OCI-M1 (cell line): ENCODE measurements at regions not wholly inside any gene's neighbourhood (a gene's known extent, or its start where the extent isn't known, plus 50 kb on each side); places are given as distances from the start of the nearest gene placed in this dataset.
A peak's percentile ranks its signal among the peaks of the same experiment; 100 is the strongest.

ENCODE experiments used
- DNase-seq: peaks from one replicate; lab custom pipeline; 2025; lab: John Stamatoyannopoulos, UW

DNA sequence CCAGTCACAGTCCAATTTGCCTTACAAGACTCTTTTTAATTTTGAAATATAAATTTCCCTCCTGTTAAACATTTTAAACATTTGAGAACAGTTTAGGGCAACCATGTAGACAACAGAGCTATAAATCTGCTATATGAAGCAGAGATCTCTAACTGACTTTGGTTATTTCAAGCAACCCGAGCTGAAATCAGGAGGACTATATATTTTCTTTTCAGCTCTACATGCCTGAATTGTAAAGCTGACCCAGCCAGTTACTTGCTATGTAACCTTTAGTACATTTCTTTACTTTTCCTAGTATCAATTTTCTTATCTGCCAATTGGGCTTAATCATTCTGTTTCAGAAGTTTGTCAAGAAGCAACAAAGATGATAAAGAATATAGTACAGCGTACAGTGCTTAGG lies 457.4 kb upstream of the NECTIN3 start:
- no peak for DNase-seq

- DNase-seq = no peak
Measured at GRCh38 chr3:110615454-110615853, 456.2 kb upstream of the NECTIN3 start.

- DNase-seq = no peak
Measured at GRCh38 chr3:110618512-110619226, 452.9 kb upstream of the NECTIN3 start.

- peak; percentile 62 for DNase-seq
Measured at GRCh38 chr3:110620118-110620517, 451.5 kb upstream of the NECTIN3 start.

DNA sequence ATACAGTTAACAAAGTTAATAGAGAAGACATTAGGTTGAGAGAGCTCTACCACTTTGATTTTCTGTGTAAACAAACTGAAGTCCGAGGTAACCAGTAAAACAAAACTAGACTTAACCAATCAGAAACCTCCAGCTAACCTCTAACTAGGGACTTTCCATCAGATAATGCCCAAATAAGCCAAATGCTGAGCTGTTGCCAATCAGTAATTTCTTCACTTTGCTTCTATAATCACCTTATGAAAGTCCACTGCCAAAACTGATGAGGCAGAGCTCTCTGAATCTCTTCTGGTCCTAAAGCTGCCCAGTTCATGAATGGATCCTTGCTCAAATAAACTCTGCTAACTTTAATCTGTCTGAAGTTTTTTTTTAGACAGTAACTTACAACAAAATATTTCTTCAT lies 448.0 kb upstream of the NECTIN3 start:
- DNase-seq = peak; percentile 48

DNA sequence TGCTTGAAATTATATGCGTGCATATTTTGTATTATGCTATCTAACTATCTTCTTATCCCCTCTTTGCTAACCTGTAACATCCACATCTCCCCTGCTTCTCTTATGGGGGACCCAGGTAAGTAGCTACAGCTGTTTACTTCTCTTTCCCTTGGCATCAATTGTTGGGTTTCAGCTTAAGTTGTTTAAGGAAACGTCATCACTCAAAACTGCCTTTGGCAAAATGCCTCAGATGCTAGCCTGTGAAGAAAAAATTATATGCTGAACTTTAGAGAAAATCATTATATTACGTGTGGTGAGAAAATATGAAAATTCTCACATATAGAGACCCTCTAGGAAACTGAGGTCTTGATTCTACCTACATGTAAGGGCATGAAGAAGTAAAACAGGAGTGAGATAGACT lies 447.0 kb upstream of the NECTIN3 start:
- DNase-seq = no peak

DNA sequence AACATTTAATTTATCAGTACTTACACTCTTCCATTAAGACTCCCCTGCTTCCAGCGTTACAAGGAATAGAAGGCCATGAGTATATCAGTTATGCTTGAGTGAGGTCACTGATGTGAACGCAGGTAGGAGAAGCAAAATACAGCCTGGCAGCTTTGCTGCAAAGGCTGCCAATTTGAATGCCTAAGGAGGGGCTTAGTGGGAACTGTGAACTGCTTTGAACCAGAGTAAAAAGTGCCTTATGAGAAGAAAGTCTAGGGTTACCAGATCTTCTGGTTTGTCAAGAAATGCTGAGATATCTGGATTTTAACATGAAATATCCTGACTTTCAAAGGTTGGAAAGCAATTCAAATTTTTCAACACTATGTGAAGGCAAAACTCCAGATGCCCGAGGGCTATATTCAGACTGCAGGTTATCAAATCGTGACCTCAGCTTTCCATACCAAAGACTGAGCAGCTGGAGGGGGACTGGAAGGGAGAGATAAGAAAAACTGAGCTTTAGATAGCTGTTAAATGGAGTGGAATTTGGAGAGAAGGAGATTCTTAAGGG lies 446.3 kb upstream of the NECTIN3 start:
- DNase-seq = peak; percentile 84

GRCh38 chr3:110626652-110627111 lies 444.9 kb upstream of the NECTIN3 start:
- DNase-seq = peak; percentile 65

GRCh38 chr3:110628650-110629301 lies 442.8 kb upstream of the NECTIN3 start:
- DNase-seq = peak; percentile 8

DNA sequence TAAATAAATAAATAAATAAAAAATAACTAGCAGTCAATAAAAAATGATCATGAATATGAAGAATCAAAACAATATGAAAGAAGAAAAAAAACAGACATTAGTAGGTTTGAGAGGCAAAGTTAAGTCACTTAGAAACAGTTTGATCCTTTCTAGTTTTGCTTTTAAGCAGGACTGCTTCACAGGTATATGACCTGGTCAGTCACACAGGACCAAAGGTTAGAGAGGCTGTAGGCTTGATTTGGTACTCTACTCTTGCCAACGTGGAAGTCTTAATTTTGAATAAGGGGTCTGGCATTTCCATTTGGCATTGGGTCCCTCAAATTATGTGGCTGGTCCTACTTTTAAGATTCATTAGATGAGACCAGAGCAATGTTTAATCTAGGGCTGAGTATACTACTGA lies 441.7 kb upstream of the NECTIN3 start:
- no peak for DNase-seq

DNA sequence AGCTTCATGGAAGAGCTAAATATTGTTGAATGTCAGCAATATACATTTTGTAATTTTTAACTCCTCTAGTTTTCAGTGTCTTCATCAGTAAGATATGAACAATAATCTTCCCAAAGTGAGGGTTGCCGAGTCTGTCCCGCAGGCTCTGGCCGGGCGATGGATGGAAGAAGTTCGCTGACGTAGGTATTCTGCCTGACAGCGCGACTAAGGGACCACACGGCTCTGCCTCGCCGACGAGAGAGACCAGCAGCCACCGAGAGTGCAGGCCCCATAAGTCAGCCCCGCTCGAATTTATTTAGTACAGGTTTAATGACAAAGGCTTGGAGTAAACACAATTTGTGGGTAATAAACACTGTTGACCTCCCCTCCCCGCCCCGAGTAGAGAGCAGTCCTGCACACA lies 427.4 kb upstream of the NECTIN3 start:
- no peak for DNase-seq

DNA sequence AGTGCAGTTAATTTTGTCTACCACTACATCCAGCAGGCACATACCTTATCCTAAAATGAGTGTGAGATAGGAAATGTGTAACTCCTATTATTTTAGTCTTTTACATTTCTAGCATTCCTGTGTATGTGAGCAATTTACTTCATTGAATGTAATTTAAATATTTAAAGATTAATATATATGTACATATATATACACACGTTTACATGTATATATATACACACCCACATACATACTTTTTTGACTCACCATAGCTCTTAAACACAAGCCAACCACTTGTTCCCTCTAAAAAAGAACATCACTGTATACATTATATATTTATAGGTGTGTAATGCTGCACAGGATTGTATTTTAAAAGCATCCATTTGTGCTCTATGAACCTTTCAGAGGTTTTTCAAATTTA lies 425.6 kb upstream of the NECTIN3 start:
- DNase-seq = no peak

GRCh38 chr3:110646496-110646895 lies 425.1 kb upstream of the NECTIN3 start:
- peak; percentile 9 for DNase-seq

DNA sequence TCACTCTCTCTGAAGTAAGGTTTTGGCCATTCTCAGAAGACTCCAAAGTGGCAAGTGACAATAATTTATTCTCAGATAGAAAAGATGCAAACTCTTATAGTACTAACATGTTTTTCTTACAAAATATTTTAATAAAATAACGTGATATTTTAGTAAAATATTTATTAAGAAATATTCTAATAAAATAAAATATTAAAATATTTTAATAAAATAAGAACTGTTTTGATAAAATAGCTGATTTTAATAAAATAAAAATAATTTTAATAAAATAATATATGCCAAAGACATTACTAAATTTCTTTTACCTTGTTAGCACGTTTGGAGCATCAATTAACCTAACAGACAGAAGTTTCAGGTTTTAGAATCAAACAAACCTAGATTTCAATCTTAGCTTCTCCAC lies 424.0 kb upstream of the NECTIN3 start:
- no peak for DNase-seq

DNA sequence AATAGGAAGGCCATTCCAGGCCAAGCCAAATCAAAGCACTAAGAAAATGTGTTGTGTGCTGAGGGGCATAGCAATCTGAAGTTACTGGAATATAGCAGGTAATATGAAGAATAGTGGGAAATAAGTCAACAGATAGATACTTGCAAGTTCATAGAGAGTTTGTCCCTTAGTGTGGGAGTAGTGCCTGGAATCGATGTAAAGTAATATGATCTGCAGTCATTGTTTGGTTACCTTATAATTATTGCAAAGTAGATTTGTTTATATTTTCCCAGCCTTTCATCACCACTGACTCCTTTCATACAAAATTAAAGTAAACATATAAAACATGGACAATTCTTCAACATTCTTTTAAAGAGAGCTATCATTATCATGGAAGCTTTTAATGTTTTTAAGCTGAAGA lies 420.9 kb upstream of the NECTIN3 start:
- no peak for DNase-seq

DNA sequence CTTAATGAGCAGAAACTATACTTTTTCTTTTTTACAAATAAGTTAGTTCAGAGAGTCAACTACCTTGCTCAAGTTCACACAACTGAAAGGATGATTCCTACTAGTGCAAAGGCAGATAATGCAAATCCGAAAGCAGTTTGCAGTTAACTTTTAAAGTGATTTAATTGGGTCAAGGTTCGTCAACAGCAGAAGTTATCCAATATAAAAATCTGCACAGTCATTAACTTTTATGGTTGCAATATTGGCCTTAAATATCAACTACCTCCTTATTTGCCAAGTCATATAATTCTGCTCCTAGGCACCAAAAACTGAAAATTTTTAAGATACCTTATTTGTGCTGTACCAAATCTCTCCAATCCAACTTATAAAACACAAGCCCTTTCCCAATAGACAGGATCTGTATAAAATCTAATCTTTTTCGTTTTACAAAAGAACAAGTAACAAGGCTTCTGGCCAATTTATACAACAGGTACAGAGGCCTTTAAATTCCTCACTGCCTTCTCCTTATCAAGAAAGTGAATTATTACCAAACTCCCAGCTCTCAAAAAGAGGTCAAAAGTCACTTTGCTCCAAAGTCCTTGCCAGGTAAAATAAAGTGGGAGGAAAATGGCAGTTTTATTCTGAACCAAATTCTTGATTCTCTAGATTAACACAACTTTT lies 416.6 kb upstream of the NECTIN3 start:
- no peak for DNase-seq

DNA sequence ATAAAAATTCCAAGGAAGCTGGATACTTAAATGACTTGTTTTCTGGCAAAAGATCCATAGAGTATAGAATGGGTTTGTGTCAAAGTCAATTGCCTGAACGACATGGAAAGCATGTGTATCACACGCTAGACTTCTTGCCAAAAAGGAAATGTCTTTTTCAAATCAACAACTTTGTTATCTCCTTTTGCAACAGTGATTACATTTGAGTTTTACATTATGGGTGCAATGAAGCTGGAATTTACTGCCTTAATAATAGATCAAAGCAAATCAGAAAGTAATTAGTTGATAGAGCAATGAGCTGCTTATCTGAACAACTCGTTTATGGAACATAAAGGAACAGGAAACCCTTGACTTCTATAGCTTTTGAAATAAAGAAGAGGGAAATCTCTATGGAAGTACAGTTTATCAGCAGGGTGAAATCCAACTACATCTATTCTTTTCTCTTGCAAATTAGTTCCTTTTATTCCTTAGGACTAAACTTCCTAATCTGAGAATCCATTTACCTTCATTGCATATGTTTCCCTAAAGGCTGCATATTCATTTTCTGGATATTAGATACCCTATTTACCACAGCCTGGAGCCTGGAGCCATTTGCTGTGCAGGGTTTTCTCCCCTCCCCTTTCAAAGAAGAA lies 415.1 kb upstream of the NECTIN3 start:
- no peak for DNase-seq

- no peak for DNase-seq
Measured at GRCh38 chr3:110664148-110664547, 407.5 kb upstream of the NECTIN3 start.

- no peak for DNase-seq
Measured at GRCh38 chr3:110666495-110666894, 405.1 kb upstream of the NECTIN3 start.

DNA sequence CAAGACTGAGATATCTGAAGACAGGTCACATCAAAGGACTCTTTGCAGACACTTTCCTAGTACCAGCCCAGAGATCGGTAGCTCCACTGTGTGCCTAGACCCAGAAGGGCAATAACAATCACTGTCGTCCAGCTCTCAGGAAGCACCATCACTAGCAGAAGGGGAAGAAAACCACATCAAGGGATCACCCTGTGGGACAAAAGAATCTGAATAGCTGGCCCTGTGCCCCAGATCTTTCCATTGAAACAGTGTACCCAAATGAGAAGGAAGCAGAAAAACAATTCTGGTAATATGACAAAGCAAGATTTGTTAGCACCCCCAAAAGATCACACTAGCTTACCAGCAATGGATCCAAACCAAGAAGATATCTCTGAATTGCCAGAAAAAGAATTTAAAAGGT lies 404.4 kb upstream of the NECTIN3 start:
- DNase-seq = no peak

DNA sequence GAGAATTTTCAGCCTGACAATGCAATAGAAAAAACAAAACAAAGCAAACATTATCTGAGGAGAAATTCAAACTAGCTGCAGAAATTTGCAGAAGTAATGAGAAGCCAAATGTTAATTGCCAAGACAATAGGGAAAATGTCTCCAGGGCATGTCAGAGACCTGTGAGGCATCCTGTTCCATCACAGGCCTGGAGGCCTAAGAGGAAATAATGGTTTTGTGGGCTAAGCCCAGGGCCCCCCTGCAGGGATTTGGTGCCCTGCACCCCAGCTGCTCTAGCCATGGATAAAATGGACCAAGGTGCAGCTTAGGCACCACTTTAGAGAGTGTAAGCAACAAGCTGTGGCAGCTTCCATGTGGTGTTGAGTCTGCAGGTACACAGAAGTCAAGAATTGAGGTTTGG lies 401.2 kb upstream of the NECTIN3 start:
- no peak for DNase-seq

- no peak for DNase-seq
Measured at GRCh38 chr3:110677506-110677905, 394.1 kb upstream of the NECTIN3 start.

GRCh38 chr3:110679285-110679684 lies 392.3 kb upstream of the NECTIN3 start:
- DNase-seq = no peak
